NT2/D1 (cell line): ENCODE measurements at regions not wholly inside any gene's neighbourhood (a gene's known extent, or its start where the extent isn't known, plus 50 kb on each side); places are given as distances from the start of the nearest gene placed in this dataset.
A peak's percentile ranks its signal among the peaks of the same experiment; 100 is the strongest.

Experiments
- DNase-seq: peaks from one replicate; pipeline ENCODE4 v3.0.0-alpha.2; 2011; ENCODE audit warnings: low read depth, low spot score
- H3K27me3 ChIP-seq: 2 replicates; pipeline ENCODE4 v1.6.0; 2011; ENCODE audit warnings: mild to moderate bottlenecking; ENCODE audit not compliant: insufficient read length, insufficient read depth
- H3K36me3 ChIP-seq: 2 replicates; pipeline ENCODE4 v1.6.1; 2011; ENCODE audit warnings: mild to moderate bottlenecking, low read length, mixed read lengths; ENCODE audit not compliant: insufficient read depth, insufficient read length
- H3K4me1 ChIP-seq: 2 replicates; pipeline ENCODE4 v1.5.1; 2011; ENCODE audit not compliant: insufficient read depth, insufficient read length
- H3K4me3 ChIP-seq: 2 replicates; pipeline ENCODE4 v1.5.1; 2011; ENCODE audit warnings: low read depth; ENCODE audit not compliant: insufficient read length
- H3K9ac ChIP-seq: 2 replicates; pipeline ENCODE4 v1.6.0; 2011; ENCODE audit warnings: low read depth; ENCODE audit not compliant: insufficient read length
- H3K9me3 ChIP-seq: 2 replicates; pipeline ENCODE4 v1.5.1; 2011; ENCODE audit warnings: mild to moderate bottlenecking, low read length; ENCODE audit not compliant: insufficient read depth
- SUZ12 ChIP-seq: IDR thresholded peaks from 2 replicates; pipeline ENCODE4 v1.6.1; 2011; ENCODE audit not compliant: insufficient read length, insufficient read depth; ENCODE audit errors: extremely low read depth
- YY1 ChIP-seq: IDR thresholded peaks from 2 replicates; pipeline ENCODE4 v1.6.1; 2011; ENCODE audit not compliant: insufficient read length, insufficient read depth
- ZNF274 ChIP-seq: IDR thresholded peaks from 2 replicates; pipeline ENCODE4 v1.6.1; 2011; ENCODE audit warnings: mild to moderate bottlenecking, low read depth, low read length

GRCh38 chr12:130009961-130010360, 106.1 kb upstream of the TMEM132D start:
- Histone ChIP-seq H3K27me3 (peaks cover 28% of the 10 kb centered on the region), H3K9ac (no peak overlapping the region), H3K9me3 (0 out of 2 replicates have a peak, but pooled peaks cover under 1% of the 10 kb centered on the region), H3K36me3 (no peaks in the 10 kb centered on the region), H3K4me1 (no peaks in the 10 kb centered on the region), H3K4me3 (no peak overlapping the region)
- TF ChIP-seq YY1 (no peak), ZNF274 (no peak), SUZ12 (no peak)
- DNase-seq, result no peak

- Histone ChIP-seq H3K9ac (no peak overlapping the region), H3K36me3 (no peaks in the 10 kb centered on the region), H3K4me3 (no peak overlapping the region), H3K27me3 (peaks cover 32% of the 10 kb centered on the region), H3K9me3 (no peaks in the 10 kb centered on the region), H3K4me1 (no peaks in the 10 kb centered on the region)
- TF ChIP-seq ZNF274 (no peak), YY1 (no peak), SUZ12 (no peak)
- no peak for DNase-seq
Measured at GRCh38 chr12:130011611-130012385, 108.0 kb upstream of the TMEM132D start.

GRCh38 chr12:130013771-130014484, 110.1 kb upstream of the TMEM132D start:
- H3K4me3 ChIP-seq, result no peak overlapping the region
- peaks cover 33% of the 10 kb centered on the region for H3K27me3 ChIP-seq

GRCh38 chr12:130014485-130014807, 110.6 kb upstream of the TMEM132D start:
- DNase-seq, result peak; percentile 40
- no peak for TF ChIP-seq YY1
- TF ChIP-seq ZNF274, result no peak
- TF ChIP-seq SUZ12, result no peak
- Histone ChIP-seq H3K4me1 (no peaks in the 10 kb centered on the region), H3K36me3 (no peaks in the 10 kb centered on the region), H3K9ac (peak overlapping the region; percentile 29), H3K4me3 (no peak overlapping the region), H3K27me3 (peaks cover 33% of the 10 kb centered on the region), H3K9me3 (no peaks in the 10 kb centered on the region)

More at GRCh38 chr12:130013771-130014484, 110.1 kb upstream of the TMEM132D start:
- H3K9ac ChIP-seq, result peak overlapping the region; percentile 29
- no peaks in the 10 kb centered on the region for H3K36me3 ChIP-seq
- no peaks in the 10 kb centered on the region for H3K4me1 ChIP-seq
- TF ChIP-seq SUZ12 (no peak), ZNF274 (no peak), YY1 (no peak)
- H3K9me3 ChIP-seq, result no peaks in the 10 kb centered on the region
- DNase-seq, result peak; percentile 84

- Histone ChIP-seq H3K36me3 (no peaks in the 10 kb centered on the region), H3K27me3 (peaks cover 33% of the 10 kb centered on the region), H3K4me3 (no peak overlapping the region), H3K9me3 (no peaks in the 10 kb centered on the region), H3K4me1 (no peaks in the 10 kb centered on the region), H3K9ac (no peak overlapping the region)
- no peak for TF ChIP-seq YY1
- TF ChIP-seq ZNF274, result no peak
- TF ChIP-seq SUZ12, result no peak
- DNase-seq, result no peak
Measured at GRCh38 chr12:130016194-130016593, 112.4 kb upstream of the TMEM132D start.

- H3K36me3 ChIP-seq, result no peaks in the 10 kb centered on the region
- H3K9me3 ChIP-seq, result no peaks in the 10 kb centered on the region
- no peak for DNase-seq
- TF ChIP-seq YY1 (no peak), ZNF274 (no peak), SUZ12 (no peak)
- H3K4me1 ChIP-seq, result no peaks in the 10 kb centered on the region
- peaks cover 33% of the 10 kb centered on the region for H3K27me3 ChIP-seq
- no peak overlapping the region for H3K4me3 ChIP-seq
- H3K9ac ChIP-seq, result no peak overlapping the region
Measured at GRCh38 chr12:130016986-130017385, 113.2 kb upstream of the TMEM132D start.

- Histone ChIP-seq H3K4me3 (no peak overlapping the region), H3K9me3 (no peaks in the 10 kb centered on the region), H3K27me3 (peaks cover 26% of the 10 kb centered on the region), H3K9ac (no peak overlapping the region), H3K4me1 (no peaks in the 10 kb centered on the region), H3K36me3 (no peaks in the 10 kb centered on the region)
- TF ChIP-seq ZNF274 (no peak), SUZ12 (no peak), YY1 (no peak)
- DNase-seq, result no peak
Measured at GRCh38 chr12:130017591-130018449, 114.0 kb upstream of the TMEM132D start.
